ENCODE measurements at regions not wholly inside any gene's neighbourhood (a gene's known extent, or its start where the extent isn't known, plus 50 kb on each side); places are given as distances from the start of the nearest gene placed in this dataset.

DNA sequence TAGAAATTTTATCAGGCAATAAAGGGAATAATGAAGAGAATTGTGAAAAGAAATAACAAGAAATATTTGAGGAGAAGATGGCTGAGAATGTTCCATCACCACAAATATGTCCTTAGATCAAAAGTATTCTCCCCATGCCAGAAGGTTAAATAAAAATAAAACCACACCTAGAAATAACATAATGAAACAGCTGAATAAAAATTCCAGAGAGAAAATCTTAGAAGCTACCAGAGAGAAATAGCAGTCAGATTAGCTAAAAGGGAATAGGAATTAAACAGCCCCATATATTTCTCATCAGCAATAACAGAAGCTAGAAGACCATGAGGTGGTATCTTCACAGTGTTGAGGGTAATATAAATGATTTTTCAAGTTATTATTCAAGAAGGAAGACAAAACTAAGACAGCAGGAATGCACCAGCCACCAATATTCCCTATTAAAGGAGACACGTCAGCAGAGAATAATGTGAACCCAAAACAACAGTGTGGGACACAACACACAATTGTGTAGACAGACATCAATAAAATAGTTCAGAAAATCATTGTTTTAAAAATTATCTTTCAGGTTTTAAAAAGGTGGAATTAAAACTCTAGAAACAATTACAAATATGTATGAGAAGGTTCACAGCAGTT lies 82.0 kb upstream of the NEDD4L start:
- TF ChIP-seq POLR2A (IDR thresholded peaks at IDR 0.05), result no peak
- TF ChIP-seq, protein P1, sequence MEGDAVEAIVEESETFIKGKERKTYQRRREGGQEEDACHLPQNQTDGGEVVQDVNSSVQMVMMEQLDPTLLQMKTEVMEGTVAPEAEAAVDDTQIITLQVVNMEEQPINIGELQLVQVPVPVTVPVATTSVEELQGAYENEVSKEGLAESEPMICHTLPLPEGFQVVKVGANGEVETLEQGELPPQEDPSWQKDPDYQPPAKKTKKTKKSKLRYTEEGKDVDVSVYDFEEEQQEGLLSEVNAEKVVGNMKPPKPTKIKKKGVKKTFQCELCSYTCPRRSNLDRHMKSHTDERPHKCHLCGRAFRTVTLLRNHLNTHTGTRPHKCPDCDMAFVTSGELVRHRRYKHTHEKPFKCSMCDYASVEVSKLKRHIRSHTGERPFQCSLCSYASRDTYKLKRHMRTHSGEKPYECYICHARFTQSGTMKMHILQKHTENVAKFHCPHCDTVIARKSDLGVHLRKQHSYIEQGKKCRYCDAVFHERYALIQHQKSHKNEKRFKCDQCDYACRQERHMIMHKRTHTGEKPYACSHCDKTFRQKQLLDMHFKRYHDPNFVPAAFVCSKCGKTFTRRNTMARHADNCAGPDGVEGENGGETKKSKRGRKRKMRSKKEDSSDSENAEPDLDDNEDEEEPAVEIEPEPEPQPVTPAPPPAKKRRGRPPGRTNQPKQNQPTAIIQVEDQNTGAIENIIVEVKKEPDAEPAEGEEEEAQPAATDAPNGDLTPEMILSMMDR (IDR thresholded peaks at IDR 0.05), result no peak
- TF ChIP-seq POLR2AphosphoS5 (IDR thresholded peaks at IDR 0.05), result no peak
- no peak for TF ChIP-seq EP300 (IDR thresholded peaks at IDR 0.05)

Data from sigmoid colon (tissue), 4 donors.